ENCODE measurements at regions not wholly inside any gene's neighbourhood (a gene's known extent, or its start where the extent isn't known, plus 50 kb on each side); places are given as distances from the start of the nearest gene placed in this dataset.

- H3K4me3 ChIP-seq (ENCODE audit: low read depth, low read length): no peak overlapping the region
- no peak for TF ChIP-seq CTCF (IDR thresholded peaks at IDR 0.05; ENCODE audit: low read depth, low read length)
Measured at GRCh38 chr13:22235950-22236290, 565.0 kb downstream of the FGF9 start.

GRCh38 chr13:22238269-22238668, 567.4 kb downstream of the FGF9 start:
- TF ChIP-seq CTCF (IDR thresholded peaks at IDR 0.05; ENCODE audit: low read depth, low read length): no peak
- H3K4me3 ChIP-seq (ENCODE audit: low read depth, low read length): no peak overlapping the region

GRCh38 chr13:22240716-22241115, 569.8 kb downstream of the FGF9 start:
- H3K4me3 ChIP-seq (ENCODE audit: low read depth, low read length): no peak overlapping the region
- no peak for TF ChIP-seq CTCF (IDR thresholded peaks at IDR 0.05; ENCODE audit: low read depth, low read length)

DNA sequence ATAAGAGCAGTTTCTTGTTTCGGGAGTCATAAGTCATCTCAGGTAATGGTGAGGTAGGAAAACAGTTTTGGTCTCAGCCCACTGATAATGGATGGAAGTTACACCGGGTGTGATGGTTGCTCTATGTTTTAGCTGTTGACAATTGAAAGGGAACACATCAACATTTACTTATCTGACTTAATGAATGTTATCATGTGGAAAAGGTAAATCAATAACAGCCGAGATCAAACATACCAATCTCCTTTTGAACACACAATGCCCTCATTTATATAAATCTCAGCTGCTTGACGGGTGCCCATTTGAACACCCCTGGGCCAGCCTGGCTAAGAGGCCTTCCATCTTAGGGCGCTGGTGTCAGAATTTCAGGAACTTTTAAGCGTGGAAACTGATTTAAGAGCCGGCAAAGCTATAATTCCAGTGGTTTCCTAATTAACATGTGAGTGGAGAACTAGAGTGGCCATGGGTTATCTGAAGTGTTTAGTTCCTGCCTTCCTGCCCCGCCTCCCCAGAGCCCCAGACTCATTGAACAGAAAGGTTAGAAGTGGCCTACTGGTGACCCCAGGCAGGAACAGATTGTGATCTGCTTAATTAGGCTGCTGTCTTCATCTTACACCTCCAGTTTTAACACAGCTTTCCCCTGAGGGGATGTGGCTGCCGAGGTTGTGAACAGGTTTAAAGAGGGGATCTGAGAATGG, 572.7 kb downstream of the FGF9 start:
- no peak overlapping the region for H3K4me3 ChIP-seq (ENCODE audit: low read depth, low read length)
- no peak for TF ChIP-seq CTCF (IDR thresholded peaks at IDR 0.05; ENCODE audit: low read depth, low read length)

GRCh38 chr13:22252281-22252830, 581.5 kb downstream of the FGF9 start:
- no peak overlapping the region for H3K4me3 ChIP-seq (ENCODE audit: low read depth, low read length)
- TF ChIP-seq CTCF (IDR thresholded peaks at IDR 0.05; ENCODE audit: low read depth, low read length): no peak

DNA sequence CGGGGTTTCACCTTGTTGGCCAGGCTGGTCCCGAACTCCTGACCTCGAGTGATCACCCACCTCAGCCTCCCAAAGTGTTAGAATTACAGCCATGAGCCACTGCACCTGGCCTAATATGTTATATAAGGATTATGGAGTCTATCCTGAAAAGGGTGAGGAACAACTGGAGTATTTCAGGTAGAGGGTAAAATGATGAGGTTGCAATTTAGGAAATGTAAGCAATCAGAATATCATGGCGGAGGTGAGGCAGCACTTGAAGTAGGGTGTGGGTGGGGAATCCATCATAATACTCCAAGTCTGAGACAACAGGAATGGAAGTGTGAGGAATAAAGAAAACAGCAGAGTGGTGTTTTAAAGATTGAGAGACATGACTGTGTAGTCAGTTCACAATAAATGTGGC, 582.2 kb downstream of the FGF9 start:
- no peak for TF ChIP-seq CTCF (IDR thresholded peaks at IDR 0.05; ENCODE audit: low read depth, low read length)
- H3K4me3 ChIP-seq (ENCODE audit: low read depth, low read length): no peak overlapping the region

DNA sequence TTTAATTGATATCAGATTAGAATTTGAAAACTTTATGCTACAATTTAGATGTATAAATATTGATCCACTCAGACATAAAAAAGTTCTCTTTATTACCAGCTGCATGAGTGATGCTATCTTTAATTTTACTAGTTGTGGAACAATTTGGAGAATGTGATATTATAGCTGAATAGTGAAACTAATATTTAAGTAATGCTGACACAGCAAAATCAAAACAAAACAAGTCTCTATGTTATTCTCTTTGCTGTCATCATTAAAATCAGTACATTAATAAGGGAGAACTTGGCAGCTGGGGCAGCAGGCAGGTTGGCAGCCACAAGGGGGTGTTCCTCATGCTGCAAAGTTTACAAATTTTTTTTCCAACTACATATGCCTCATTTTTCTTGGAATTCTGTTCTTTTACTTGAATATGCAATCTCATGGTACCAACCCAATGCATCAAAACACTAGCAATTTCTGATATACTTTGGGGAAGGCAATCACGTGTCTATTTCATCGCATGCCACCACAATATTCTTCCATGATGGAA, 585.3 kb downstream of the FGF9 start:
- TF ChIP-seq CTCF (IDR thresholded peaks at IDR 0.05; ENCODE audit: low read depth, low read length): no peak
- no peak overlapping the region for H3K4me3 ChIP-seq (ENCODE audit: low read depth, low read length)

Data from WI38 (cell line).